Gastroesophageal sphincter (tissue), 3 donors: ENCODE measurements at regions not wholly inside any gene's neighbourhood (a gene's known extent, or its start where the extent isn't known, plus 50 kb on each side); places are given as distances from the start of the nearest gene placed in this dataset.

Experiments used
- EP300 ChIP-seq: sonication (generic); formaldehyde crosslinking; IDR thresholded peaks from one replicate; pipeline ENCODE4 v1.6.1; 2017; ENCODE audit warnings: antibody characterized with exemption, mild to moderate bottlenecking
- POLR2A ChIP-seq, 2 donors: fragments of 450-650 bp; IDR thresholded peaks; one replicate each; pipeline ENCODE4 v1.6.1; 2017; ENCODE audit warnings: antibody characterized with exemption in 2 of 2, mild to moderate bottlenecking in 2 of 2, moderate library complexity in 1 of 2
- POLR2AphosphoS5 ChIP-seq: sonication (generic); formaldehyde crosslinking; IDR thresholded peaks from one replicate; pipeline ENCODE4 v1.6.1; 2017; ENCODE audit warnings: antibody characterized with exemption
- TF ChIP-seq, protein P1 (sequence below), 4 experiments: fragments of 200-600 bp in 2 of 4; fragments of 450-650 bp in 2 of 4; sonication (generic) in 1 of 4; IDR thresholded peaks; one replicate each; pipeline ENCODE4 v1.5.1; 2017 to 2019; ENCODE audit warnings: antibody characterized with exemption in 4 of 4, mild to moderate bottlenecking in 2 of 4, moderate library complexity in 2 of 4

DNA sequence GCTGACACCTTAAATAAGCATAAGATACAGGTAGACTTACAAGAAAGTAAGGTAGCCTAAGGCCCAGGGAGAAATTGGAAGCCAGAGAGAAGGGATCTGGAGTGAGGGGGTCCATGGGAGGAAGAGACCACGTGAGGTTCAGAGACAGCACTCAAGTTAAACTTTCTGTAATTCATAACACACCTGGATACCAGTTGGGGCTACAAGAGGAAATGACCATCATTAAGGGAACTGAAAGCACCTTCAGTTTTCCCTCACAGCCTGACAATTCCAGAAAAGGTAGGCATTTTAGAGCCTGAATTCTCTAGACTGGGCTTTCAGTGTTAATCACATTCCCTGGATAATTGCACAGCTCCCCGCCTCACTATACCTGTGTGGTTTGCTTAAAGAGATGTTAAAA, 355.5 kb downstream of the FBXW7 start:
- TF ChIP-seq, protein P1, sequence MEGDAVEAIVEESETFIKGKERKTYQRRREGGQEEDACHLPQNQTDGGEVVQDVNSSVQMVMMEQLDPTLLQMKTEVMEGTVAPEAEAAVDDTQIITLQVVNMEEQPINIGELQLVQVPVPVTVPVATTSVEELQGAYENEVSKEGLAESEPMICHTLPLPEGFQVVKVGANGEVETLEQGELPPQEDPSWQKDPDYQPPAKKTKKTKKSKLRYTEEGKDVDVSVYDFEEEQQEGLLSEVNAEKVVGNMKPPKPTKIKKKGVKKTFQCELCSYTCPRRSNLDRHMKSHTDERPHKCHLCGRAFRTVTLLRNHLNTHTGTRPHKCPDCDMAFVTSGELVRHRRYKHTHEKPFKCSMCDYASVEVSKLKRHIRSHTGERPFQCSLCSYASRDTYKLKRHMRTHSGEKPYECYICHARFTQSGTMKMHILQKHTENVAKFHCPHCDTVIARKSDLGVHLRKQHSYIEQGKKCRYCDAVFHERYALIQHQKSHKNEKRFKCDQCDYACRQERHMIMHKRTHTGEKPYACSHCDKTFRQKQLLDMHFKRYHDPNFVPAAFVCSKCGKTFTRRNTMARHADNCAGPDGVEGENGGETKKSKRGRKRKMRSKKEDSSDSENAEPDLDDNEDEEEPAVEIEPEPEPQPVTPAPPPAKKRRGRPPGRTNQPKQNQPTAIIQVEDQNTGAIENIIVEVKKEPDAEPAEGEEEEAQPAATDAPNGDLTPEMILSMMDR (IDR thresholded peaks at IDR 0.05): no peak
- TF ChIP-seq POLR2A (IDR thresholded peaks at IDR 0.05) (no peak), POLR2AphosphoS5 (no peak), EP300 (no peak)
